WTC11 (cell line): ENCODE measurements at regions not wholly inside any gene's neighbourhood (a gene's known extent, or its start where the extent isn't known, plus 50 kb on each side); places are given as distances from the start of the nearest gene placed in this dataset.

Experiments
- CTCF ChIP-seq: fragments of 200-600 bp; IDR thresholded peaks from 2 replicates; pipeline ENCODE4 v1.8.0; 2022; ENCODE audit warnings: antibody characterized with exemption
- GRHL2 ChIP-seq: fragments of 250-450 bp; sonication (Bioruptor Pico); IDR thresholded peaks from 2 replicates; pipeline ENCODE4 v1.8.0; 2022; ENCODE audit warnings: mild to moderate bottlenecking, moderate library complexity; ENCODE audit not compliant: insufficient replicate concordance, severe bottlenecking
- USF1 ChIP-seq: sonication (generic); formaldehyde crosslinking; IDR thresholded peaks from 2 replicates; pipeline ENCODE4 v1.8.0; 2022; ENCODE audit warnings: mild to moderate bottlenecking, missing genetic modification reagents
- TF ChIP-seq, protein P1 (sequence below): sonication (generic); formaldehyde crosslinking; IDR thresholded peaks from 2 replicates; pipeline ENCODE4 v1.8.0; 2022; ENCODE audit warnings: mild to moderate bottlenecking, missing genetic modification reagents
- TF ChIP-seq, protein P2 (sequence below): sonication (generic); formaldehyde crosslinking; conservative IDR thresholded peaks from 2 replicates; pipeline ENCODE4 v1.8.1; 2022; ENCODE audit warnings: mild to moderate bottlenecking, missing genetic modification reagents
- TF ChIP-seq, protein P3 (sequence below): sonication (generic); formaldehyde crosslinking; IDR thresholded peaks from 2 replicates; pipeline ENCODE4 v1.8.0; 2023; ENCODE audit warnings: missing genetic modification reagents
- TF ChIP-seq, protein P4 (sequence below): fragments of 250-450 bp; sonication (Bioruptor Pico); IDR thresholded peaks from 2 replicates; pipeline ENCODE4 v1.8.0; 2021; ENCODE audit warnings: mild to moderate bottlenecking

GRCh38 chr5:57698802-57699201 is 216.2 kb upstream of the ACTBL2 start:
- no peak for TF ChIP-seq CTCF
- TF ChIP-seq, protein P1, sequence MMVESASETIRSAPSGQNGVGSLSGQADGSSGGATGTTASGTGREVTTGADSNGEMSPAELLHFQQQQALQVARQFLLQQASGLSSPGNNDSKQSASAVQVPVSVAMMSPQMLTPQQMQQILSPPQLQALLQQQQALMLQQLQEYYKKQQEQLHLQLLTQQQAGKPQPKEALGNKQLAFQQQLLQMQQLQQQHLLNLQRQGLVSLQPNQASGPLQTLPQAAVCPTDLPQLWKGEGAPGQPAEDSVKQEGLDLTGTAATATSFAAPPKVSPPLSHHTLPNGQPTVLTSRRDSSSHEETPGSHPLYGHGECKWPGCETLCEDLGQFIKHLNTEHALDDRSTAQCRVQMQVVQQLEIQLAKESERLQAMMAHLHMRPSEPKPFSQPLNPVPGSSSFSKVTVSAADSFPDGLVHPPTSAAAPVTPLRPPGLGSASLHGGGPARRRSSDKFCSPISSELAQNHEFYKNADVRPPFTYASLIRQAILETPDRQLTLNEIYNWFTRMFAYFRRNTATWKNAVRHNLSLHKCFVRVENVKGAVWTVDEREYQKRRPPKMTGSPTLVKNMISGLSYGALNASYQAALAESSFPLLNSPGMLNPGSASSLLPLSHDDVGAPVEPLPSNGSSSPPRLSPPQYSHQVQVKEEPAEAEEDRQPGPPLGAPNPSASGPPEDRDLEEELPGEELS (CRISPR knock-in tag): no peak
- TF ChIP-seq, protein P2, sequence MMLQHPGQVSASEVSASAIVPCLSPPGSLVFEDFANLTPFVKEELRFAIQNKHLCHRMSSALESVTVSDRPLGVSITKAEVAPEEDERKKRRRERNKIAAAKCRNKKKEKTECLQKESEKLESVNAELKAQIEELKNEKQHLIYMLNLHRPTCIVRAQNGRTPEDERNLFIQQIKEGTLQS (CRISPR knock-in tag): no peak
- TF ChIP-seq, protein P3, sequence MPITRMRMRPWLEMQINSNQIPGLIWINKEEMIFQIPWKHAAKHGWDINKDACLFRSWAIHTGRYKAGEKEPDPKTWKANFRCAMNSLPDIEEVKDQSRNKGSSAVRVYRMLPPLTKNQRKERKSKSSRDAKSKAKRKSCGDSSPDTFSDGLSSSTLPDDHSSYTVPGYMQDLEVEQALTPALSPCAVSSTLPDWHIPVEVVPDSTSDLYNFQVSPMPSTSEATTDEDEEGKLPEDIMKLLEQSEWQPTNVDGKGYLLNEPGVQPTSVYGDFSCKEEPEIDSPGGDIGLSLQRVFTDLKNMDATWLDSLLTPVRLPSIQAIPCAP (CRISPR knock-in tag): no peak
- TF ChIP-seq, protein P4, sequence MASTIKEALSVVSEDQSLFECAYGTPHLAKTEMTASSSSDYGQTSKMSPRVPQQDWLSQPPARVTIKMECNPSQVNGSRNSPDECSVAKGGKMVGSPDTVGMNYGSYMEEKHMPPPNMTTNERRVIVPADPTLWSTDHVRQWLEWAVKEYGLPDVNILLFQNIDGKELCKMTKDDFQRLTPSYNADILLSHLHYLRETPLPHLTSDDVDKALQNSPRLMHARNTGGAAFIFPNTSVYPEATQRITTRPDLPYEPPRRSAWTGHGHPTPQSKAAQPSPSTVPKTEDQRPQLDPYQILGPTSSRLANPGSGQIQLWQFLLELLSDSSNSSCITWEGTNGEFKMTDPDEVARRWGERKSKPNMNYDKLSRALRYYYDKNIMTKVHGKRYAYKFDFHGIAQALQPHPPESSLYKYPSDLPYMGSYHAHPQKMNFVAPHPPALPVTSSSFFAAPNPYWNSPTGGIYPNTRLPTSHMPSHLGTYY (CRISPR knock-in tag): no peak
- no peak for TF ChIP-seq USF1
- no peak for TF ChIP-seq GRHL2
